ENCODE measurements at regions not wholly inside any gene's neighbourhood (a gene's known extent, or its start where the extent isn't known, plus 50 kb on each side); places are given as distances from the start of the nearest gene placed in this dataset.

DNA sequence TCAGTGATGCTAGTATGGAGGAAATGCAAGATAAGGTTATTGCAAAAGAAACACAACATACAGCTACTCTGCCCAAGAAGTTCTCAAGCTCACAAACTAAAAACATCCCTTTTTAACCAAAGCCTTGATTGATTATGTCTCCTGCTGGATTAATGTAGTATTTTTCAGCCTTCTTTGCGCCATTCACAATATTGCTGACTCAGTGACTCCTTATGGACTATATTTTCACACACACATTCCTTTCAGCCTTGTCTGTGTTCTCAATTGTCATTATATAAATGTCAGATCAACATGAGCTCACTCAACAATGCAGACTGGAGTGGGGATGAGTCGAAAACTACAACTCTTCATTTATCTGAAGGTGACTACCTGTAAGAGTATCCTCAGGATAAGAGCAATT, 579.3 kb upstream of the CDH8 start:
- no peak for DNase-seq (ENCODE audit: low read depth)

DNA sequence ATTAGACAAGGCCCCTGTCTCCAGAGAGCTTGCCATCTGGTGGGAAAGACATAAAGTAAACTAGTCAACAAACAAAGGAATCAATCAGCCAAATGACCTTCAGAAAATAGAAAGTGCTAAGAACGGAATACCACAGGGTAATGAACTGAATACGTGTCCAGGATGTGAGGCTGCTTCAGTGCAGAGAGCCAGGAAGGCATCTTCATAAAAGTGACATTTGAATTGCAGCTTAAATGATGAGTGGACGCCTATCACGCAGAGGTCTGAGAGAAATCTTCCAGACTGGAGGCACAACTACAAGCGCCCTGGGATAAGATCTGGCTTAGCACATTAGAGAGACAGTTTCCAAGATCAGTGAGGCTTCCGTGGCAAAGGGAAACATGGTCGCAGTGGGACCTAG, 574.1 kb upstream of the CDH8 start:
- DNase-seq (ENCODE audit: low read depth) = no peak

DNA sequence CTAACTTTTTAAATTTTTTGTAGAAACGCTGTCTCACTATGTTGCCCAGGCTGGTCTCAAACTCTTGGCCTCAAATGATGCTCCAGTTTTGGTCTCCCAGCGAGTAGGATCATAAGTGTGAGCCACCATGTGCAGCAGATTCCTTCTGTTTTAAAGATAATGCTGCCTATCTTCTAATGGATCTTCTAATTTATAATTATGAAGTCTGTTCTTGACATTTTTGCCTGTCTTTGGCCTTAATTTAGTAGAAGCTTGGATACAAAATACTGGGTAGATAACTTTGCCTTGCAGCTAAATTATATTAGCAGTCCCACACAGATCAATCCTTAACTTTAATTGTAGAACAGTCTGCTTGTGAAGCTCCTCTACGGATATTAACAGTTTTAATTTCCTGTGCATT, 566.6 kb upstream of the CDH8 start:
- no peak for DNase-seq (ENCODE audit: low read depth)

GRCh38 chr16:62597875-62598274, 561.6 kb upstream of the CDH8 start:
- no peak for DNase-seq (ENCODE audit: low read depth)

DNA sequence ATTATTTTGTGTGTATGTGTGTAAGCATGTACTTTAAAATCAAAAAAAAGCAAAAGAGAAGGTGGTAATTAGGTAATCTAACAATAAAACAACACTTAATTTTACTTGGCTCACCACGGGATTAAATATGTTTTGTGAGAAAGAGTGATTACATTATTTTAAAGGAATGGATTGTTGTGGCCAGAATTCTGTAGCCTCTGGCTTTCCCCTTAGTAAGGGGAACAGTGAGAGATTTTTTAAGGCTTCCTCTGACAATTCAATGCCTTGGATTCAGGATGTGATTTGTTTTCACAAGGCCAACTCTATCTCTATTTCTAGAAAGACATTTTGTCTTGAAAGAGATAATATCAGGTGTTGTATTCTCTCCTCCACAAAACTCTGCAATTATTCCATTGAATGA, 560.3 kb upstream of the CDH8 start:
- no peak for DNase-seq (ENCODE audit: low read depth)

DNA sequence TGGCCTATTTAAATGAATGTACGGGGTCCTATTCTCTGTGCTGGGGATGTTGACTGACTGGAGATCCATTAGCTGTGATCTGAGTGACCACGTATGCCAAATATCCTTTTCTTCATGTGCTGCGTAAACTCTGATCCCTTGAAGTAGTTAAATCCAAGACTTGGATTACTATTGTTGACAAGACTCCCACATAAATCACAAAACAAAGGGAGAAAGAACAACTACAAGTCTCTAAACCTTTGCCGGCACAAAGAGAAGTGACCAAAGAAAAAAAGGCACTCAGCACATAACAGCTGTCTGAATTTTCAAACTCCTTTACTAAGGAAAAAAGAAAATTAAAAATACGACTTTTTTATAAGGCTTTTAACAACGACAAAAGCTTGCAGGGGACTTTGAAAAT, 559.9 kb upstream of the CDH8 start:
- DNase-seq (ENCODE audit: low read depth) = no peak

DNA sequence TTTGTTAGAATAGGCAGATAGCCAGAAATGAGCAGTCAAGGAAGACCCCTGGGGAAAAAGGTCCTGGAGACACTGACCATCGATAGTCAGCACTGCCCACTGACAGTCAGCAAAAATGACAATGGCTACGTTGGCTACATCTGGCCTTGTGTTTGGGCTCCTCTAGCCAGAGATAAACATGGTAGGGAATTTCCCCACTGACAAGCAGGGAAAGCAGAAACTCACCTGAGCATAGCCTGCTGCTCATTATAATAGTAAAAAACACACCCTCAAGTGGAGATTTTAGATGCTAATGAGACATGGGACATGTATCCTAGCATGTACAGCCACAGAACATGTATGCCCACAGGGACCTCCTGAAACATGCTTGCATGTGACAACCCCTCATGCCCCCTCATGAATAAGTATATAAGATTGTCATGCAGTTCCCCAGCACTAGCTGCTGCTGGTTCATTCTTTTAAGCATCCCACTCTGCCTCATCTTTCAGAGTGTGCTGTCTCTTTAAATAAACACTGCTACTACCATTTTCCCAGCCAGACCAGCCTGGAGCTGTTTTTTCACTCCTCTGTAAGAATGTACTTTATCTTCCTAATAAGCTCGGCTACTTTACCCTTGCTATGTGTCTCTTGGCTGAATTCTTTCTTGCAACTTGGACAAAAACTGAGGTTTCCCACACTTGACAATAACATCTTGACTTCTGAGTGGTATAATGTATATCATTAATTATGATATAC, 550.1 kb upstream of the CDH8 start:
- no peak for DNase-seq (ENCODE audit: low read depth)

- DNase-seq (ENCODE audit: low read depth) = no peak
These were observed 548.9 kb upstream of the CDH8 start for GRCh38 chr16:62585041-62585545.

DNA sequence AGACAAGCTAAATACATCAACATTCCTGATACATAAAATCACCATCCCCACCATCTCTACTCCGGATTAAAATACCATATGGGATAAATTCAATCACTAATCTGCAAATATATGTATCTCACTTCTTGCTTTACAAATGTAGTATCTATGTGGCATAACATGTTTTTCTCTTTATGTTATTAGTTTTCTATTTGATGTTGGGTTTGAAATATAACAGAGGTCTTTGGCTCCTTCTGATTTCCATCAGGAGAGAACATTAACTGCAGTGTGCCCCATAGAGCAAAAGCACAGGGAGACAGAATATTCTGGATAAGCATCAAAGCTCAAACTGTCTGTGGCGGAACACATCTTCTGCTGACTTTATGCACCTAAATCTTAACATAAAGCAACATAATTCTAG, 547.2 kb upstream of the CDH8 start:
- no peak for DNase-seq (ENCODE audit: low read depth)

DNA sequence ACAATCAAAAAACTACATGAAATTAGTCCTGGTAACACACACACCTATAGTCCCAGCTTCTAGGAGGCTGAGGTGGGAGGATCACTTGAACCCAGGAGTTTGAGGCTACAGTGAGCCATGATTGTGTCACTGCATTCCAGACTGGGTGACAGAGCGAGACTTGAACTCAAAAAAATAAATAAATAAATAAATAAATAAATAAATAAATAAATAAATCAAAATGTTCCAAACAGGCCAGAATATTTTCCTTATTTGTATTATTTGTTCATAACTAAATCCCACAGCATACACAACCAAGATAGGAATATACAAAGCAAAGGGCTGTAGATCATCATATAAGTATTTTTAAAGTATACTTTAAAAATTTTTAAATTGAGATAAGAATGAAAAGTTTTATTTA, 537.2 kb upstream of the CDH8 start:
- DNase-seq (ENCODE audit: low read depth) = no peak

DNA sequence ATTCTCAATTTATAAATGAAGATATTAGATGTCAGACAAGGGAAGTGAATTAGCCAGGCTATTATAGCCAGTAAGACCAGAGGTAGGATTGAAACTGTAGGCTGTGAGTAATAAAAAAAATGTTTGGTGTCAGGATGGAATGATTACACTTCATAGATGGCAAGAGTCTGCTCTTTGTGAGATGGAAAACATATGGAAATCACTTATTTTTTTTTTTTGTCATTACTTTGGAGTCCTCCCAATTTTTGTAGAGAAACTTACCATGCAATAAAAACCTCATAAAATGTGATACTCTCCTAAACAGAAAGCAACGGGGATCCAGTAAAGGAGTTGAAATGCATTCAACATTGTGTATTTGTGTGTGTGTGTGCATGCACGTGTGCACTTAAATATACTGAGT, 532.7 kb upstream of the CDH8 start:
- DNase-seq (ENCODE audit: low read depth) = no peak

- no peak for DNase-seq (ENCODE audit: low read depth)
These were observed 529.5 kb upstream of the CDH8 start for GRCh38 chr16:62565706-62566105.

- DNase-seq (ENCODE audit: low read depth) = no peak
These were observed 528.1 kb upstream of the CDH8 start for GRCh38 chr16:62564291-62564690.

DNA sequence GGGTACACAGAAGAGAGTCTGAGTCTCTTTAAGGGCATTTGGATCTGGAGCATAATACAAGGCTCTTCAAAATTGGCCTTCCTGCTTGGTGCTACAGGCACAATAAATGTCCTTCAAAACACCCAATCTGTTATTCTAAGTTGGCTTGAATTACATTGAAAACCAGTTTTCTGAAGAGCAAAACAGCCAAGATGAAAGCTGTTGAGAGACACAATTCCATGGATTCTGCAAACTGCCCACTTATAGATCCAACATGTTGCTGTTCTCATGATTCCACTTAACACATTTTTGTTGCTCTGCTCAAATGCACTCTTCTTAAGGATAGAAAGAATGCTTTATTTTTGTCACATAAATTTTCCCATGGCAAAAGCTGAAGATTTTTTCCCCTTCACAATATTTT, 525.9 kb upstream of the CDH8 start:
- DNase-seq (ENCODE audit: low read depth) = no peak

- DNase-seq (ENCODE audit: low read depth) = no peak
These were observed 513.6 kb upstream of the CDH8 start for GRCh38 chr16:62549875-62550274.

GRCh38 chr16:62548095-62548494, 511.9 kb upstream of the CDH8 start:
- no peak for DNase-seq (ENCODE audit: low read depth)

- no peak for DNase-seq (ENCODE audit: low read depth)
These were observed 510.5 kb upstream of the CDH8 start for GRCh38 chr16:62546701-62547100.

- DNase-seq (ENCODE audit: low read depth) = no peak
These were observed 508.8 kb upstream of the CDH8 start for GRCh38 chr16:62545039-62545438.

GRCh38 chr16:62543516-62543915, 507.3 kb upstream of the CDH8 start:
- DNase-seq (ENCODE audit: low read depth) = no peak

- no peak for DNase-seq (ENCODE audit: low read depth)
These were observed 503.4 kb upstream of the CDH8 start for GRCh38 chr16:62539657-62540056.

DNA sequence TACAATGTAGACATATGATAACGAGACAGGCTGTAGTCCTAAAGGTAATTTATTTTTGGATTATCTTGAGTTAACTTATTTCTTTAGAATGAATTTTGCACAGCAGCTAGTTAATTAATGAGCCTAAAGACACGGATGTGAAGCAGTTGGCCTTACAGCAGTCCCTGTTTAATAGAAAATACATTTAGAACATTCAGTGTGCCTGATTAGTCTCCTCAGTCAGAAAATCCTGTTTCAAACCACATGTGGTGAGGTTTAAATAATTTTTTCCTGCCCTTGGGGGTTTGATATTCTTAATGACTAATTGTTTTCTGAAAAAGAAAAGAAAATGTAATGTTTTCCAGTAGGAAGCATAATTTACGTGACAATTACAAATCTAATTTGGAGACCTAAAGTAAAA, 494.2 kb upstream of the CDH8 start:
- DNase-seq (ENCODE audit: low read depth) = no peak

- no peak for DNase-seq (ENCODE audit: low read depth)
These were observed 479.8 kb upstream of the CDH8 start for GRCh38 chr16:62516001-62516400.

GRCh38 chr16:62503073-62503472, 466.8 kb upstream of the CDH8 start:
- DNase-seq (ENCODE audit: low read depth) = no peak

Measured in HT1080 (cell line).